HG02623 (cell line): ENCODE measurements at regions not wholly inside any gene's neighbourhood (a gene's known extent, or its start where the extent isn't known, plus 50 kb on each side); places are given as distances from the start of the nearest gene placed in this dataset.

Experiments used
- ATAC-seq: cut with Tn5 transposase; IDR thresholded peaks from one replicate; pipeline ENCODE4 v1.9.1; 2021; ENCODE audit warnings: moderate library complexity; ENCODE audit not compliant: unreplicated experiment

- ATAC-seq, result no peak
Observed at GRCh38 chr17:413706-414380, 61.2 kb upstream of the RPH3AL start.

GRCh38 chr17:413016-413350 is 60.4 kb upstream of the RPH3AL start:
- ATAC-seq, result no peak

- ATAC-seq, result no peak
Observed at GRCh38 chr17:412211-413015, 59.8 kb upstream of the RPH3AL start.

- no peak for ATAC-seq
Observed at GRCh38 chr17:411421-412120, 59.0 kb upstream of the RPH3AL start.

- ATAC-seq, result no peak
Observed at GRCh38 chr17:410543-411401, 58.2 kb upstream of the RPH3AL start.

GRCh38 chr17:409848-410542 is 57.4 kb upstream of the RPH3AL start:
- peak; percentile 85 for ATAC-seq

GRCh38 chr17:409308-409847 is 56.8 kb upstream of the RPH3AL start:
- ATAC-seq, result no peak

GRCh38 chr17:404703-405102 is 52.1 kb upstream of the RPH3AL start:
- ATAC-seq, result no peak
